ENCODE measurements at regions not wholly inside any gene's neighbourhood (a gene's known extent, or its start where the extent isn't known, plus 50 kb on each side); places are given as distances from the start of the nearest gene placed in this dataset.
"Not testable (repeated sequence)": the region's sequence is repeated elsewhere in the genome, so short reads cannot be mapped to it uniquely, and the experiment has no call there.

- no peak for TF ChIP-seq CTCF (IDR thresholded peaks at IDR 0.05; ENCODE audit: low read depth, low read length)
- TF ChIP-seq EZH2phosphoT487 (IDR thresholded peaks at IDR 0.05; ENCODE audit: low read depth) = no peak
- Histone ChIP-seq H3K4me1 (ENCODE audit: low read length) (peaks cover 10% of the 10 kb centered on the region), H4K20me1 (ENCODE audit: insufficient read depth, low read length) (no peaks in the 10 kb centered on the region), H3K27ac (ENCODE audit: low read length) (no peak overlapping the region), H3K36me3 (replicated peaks; ENCODE audit: low read depth, low read length) (no peaks in the 10 kb centered on the region), H3K9ac (ENCODE audit: low read length) (no peak overlapping the region), H3K27me3 (ENCODE audit: low read depth, low read length) (no peaks in the 10 kb centered on the region), H3K9me3 (ENCODE audit: insufficient read depth, low read length) (no peaks in the 10 kb centered on the region; the same call in 1 of the 2 replicates), H3K79me2 (ENCODE audit: low read length) (no peaks in the 10 kb centered on the region), H2AFZ (ENCODE audit: low read depth, low read length) (no peak overlapping the region), H3K4me3 (ENCODE audit: low read length) (no peak overlapping the region), H3K4me2 (ENCODE audit: low read length) (no peak overlapping the region)
Observed at GRCh38 chr6:4636191-4636880, 139.9 kb upstream of the CDYL start.

GRCh38 chr6:4635666-4636065 is 140.5 kb upstream of the CDYL start:
- Histone ChIP-seq H2AFZ (ENCODE audit: low read depth, low read length) (no peak overlapping the region), H3K27ac (ENCODE audit: low read length) (no peak overlapping the region), H3K9me3 (ENCODE audit: insufficient read depth, low read length) (no peaks in the 10 kb centered on the region; the same call in 1 of the 2 replicates), H3K4me1 (ENCODE audit: low read length) (peaks cover 10% of the 10 kb centered on the region), H3K79me2 (ENCODE audit: low read length) (no peaks in the 10 kb centered on the region), H3K36me3 (replicated peaks; ENCODE audit: low read depth, low read length) (no peaks in the 10 kb centered on the region), H3K4me2 (ENCODE audit: low read length) (no peak overlapping the region), H3K27me3 (ENCODE audit: low read depth, low read length) (no peaks in the 10 kb centered on the region), H4K20me1 (ENCODE audit: insufficient read depth, low read length) (no peaks in the 10 kb centered on the region), H3K4me3 (ENCODE audit: low read length) (no peak overlapping the region), H3K9ac (ENCODE audit: low read length) (no peak overlapping the region)
- TF ChIP-seq CTCF (IDR thresholded peaks at IDR 0.05; ENCODE audit: low read depth, low read length) (no peak), EZH2phosphoT487 (IDR thresholded peaks at IDR 0.05; ENCODE audit: low read depth) (no peak)

GRCh38 chr6:4632421-4632820 is 143.8 kb upstream of the CDYL start:
- H3K27me3 ChIP-seq (ENCODE audit: low read depth, low read length) = no peaks in the 10 kb centered on the region
- H3K4me1 ChIP-seq (ENCODE audit: low read length) = peaks cover under 1% of the 10 kb centered on the region
- no peak overlapping the region for H3K4me3 ChIP-seq (ENCODE audit: low read length)

DNA sequence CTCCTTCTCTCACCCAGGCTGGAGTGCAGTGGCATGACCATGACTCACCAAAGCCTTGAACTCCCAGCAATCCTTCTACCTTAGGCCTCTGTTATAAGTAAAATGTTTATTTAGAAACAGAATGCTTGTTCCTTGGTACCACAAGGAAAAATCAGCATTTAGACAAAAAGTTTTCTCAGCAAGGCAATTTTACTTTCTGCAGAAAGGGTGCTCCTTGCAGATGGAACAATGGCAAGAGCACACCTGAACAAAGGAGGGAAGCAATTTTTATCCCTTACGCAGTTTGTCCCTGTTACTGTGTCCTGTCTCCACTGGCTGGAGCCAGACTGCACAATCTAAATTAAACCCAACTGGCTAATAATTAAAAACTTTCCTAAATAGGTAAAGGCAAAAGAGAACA is 146.4 kb upstream of the CDYL start:
- not testable (repeated sequence) for H3K9me3 ChIP-seq (ENCODE audit: insufficient read depth, low read length); H2AFZ ChIP-seq (ENCODE audit: low read depth, low read length); H4K20me1 ChIP-seq (ENCODE audit: insufficient read depth, low read length); H3K9ac ChIP-seq (ENCODE audit: low read length); H3K27me3 ChIP-seq (ENCODE audit: low read depth, low read length); H3K4me3 ChIP-seq (ENCODE audit: low read length); H3K36me3 ChIP-seq (replicated peaks; ENCODE audit: low read depth, low read length); H3K4me1 ChIP-seq (ENCODE audit: low read length); H3K4me2 ChIP-seq (ENCODE audit: low read length); H3K27ac ChIP-seq (ENCODE audit: low read length); H3K79me2 ChIP-seq (ENCODE audit: low read length)

More at GRCh38 chr6:4632421-4632820, 143.8 kb upstream of the CDYL start:
- Histone ChIP-seq H4K20me1 (ENCODE audit: insufficient read depth, low read length) (no peaks in the 10 kb centered on the region), H2AFZ (ENCODE audit: low read depth, low read length) (no peak overlapping the region), H3K79me2 (ENCODE audit: low read length) (no peaks in the 10 kb centered on the region), H3K36me3 (replicated peaks; ENCODE audit: low read depth, low read length) (peaks cover 3% of the 10 kb centered on the region), H3K9me3 (ENCODE audit: insufficient read depth, low read length) (peaks cover 7% of the 10 kb centered on the region; the same call in 1 of the 2 replicates), H3K9ac (ENCODE audit: low read length) (no peak overlapping the region), H3K27ac (ENCODE audit: low read length) (no peak overlapping the region), H3K4me2 (ENCODE audit: low read length) (no peak overlapping the region)
- TF ChIP-seq CTCF (IDR thresholded peaks at IDR 0.05; ENCODE audit: low read depth, low read length) = no peak
- no peak for TF ChIP-seq EZH2phosphoT487 (IDR thresholded peaks at IDR 0.05; ENCODE audit: low read depth)
